ENCODE measurements at regions not wholly inside any gene's neighbourhood (a gene's known extent, or its start where the extent isn't known, plus 50 kb on each side); places are given as distances from the start of the nearest gene placed in this dataset.

DNA sequence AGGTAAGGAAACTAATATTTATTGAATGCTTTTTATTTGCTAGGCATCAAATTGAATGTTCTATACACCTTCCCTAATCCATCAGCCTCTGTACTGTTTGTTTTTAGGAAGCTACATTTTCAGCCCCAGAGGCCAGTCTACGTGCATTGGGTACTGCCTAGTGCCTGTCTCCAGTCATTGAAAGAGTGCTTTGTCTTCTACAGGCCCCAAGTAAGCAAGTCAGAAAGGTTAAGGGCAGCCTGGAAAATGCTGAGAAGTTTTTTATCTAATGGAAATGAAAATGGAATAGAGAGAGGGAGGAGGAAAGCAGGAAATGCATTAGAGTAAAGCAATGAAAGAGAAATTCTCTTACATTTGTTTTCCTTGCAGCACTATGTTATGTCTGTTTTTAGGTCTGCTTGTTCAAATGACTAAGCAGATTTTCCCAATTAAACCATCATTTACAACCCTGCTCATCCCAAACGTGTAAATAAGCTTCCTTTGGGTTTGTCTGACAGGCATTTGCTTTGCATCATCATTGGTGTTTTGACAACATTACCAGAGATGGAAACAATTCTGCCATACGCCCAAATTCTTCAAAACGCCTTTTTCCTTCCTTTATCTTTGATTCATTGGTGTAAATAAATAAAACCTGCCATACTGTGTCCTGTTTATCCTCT, 116.0 kb upstream of the GOT2 start:
- no peaks in the 10 kb centered on the region for H3K79me2 ChIP-seq (replicated peaks; ENCODE audit: insufficient read depth, low read length)
- no peaks in the 10 kb centered on the region for H3F3A ChIP-seq (ENCODE audit: insufficient read depth, low read length, poor library complexity, severe bottlenecking)
- no peaks in the 10 kb centered on the region for H3K9me3 ChIP-seq (ENCODE audit: low read length)
- H3K27ac ChIP-seq (ENCODE audit: low read length), result no peak overlapping the region
- H4K20me1 ChIP-seq (ENCODE audit: insufficient read depth), result no peaks in the 10 kb centered on the region
- TF ChIP-seq POLR2AphosphoS5 (IDR thresholded peaks at IDR 0.05) (no peak), TAF1 (IDR thresholded peaks at IDR 0.05; ENCODE audit: low read depth) (no peak), EP300 (conservative IDR thresholded peaks at IDR 0.05; ENCODE audit: poor library complexity, severe bottlenecking) (no peak), MXI1 (conservative IDR thresholded peaks at IDR 0.05; ENCODE audit: poor library complexity, severe bottlenecking) (no peak), EZH2 (IDR thresholded peaks at IDR 0.05; ENCODE audit: borderline replicate concordance, insufficient read depth, low read length, poor library complexity, severe bottlenecking) (no peak), CTCF (IDR thresholded peaks at IDR 0.05; ENCODE audit: poor library complexity, severe bottlenecking) (no peak), RAD21 (conservative IDR thresholded peaks at IDR 0.05) (no peak)
- TF ChIP-seq, protein P1, sequence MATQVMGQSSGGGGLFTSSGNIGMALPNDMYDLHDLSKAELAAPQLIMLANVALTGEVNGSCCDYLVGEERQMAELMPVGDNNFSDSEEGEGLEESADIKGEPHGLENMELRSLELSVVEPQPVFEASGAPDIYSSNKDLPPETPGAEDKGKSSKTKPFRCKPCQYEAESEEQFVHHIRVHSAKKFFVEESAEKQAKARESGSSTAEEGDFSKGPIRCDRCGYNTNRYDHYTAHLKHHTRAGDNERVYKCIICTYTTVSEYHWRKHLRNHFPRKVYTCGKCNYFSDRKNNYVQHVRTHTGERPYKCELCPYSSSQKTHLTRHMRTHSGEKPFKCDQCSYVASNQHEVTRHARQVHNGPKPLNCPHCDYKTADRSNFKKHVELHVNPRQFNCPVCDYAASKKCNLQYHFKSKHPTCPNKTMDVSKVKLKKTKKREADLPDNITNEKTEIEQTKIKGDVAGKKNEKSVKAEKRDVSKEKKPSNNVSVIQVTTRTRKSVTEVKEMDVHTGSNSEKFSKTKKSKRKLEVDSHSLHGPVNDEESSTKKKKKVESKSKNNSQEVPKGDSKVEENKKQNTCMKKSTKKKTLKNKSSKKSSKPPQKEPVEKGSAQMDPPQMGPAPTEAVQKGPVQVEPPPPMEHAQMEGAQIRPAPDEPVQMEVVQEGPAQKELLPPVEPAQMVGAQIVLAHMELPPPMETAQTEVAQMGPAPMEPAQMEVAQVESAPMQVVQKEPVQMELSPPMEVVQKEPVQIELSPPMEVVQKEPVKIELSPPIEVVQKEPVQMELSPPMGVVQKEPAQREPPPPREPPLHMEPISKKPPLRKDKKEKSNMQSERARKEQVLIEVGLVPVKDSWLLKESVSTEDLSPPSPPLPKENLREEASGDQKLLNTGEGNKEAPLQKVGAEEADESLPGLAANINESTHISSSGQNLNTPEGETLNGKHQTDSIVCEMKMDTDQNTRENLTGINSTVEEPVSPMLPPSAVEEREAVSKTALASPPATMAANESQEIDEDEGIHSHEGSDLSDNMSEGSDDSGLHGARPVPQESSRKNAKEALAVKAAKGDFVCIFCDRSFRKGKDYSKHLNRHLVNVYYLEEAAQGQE (IDR thresholded peaks at IDR 0.05; ENCODE audit: borderline replicate concordance), result no peak
- H3K4me2 ChIP-seq (ENCODE audit: low read length), result no peak overlapping the region
- H3K9me2 ChIP-seq (ENCODE audit: insufficient read depth, low read length), result no peaks in the 10 kb centered on the region
- no peaks in the 10 kb centered on the region for H3K27me3 ChIP-seq (ENCODE audit: insufficient read depth, low read depth, low read length)
- H3K36me3 ChIP-seq (ENCODE audit: insufficient read depth, low read length), result no peaks in the 10 kb centered on the region
- no peak overlapping the region for H2AFZ ChIP-seq (ENCODE audit: low read depth, low read length)
- H3K4me3 ChIP-seq (ENCODE audit: low read length), result no peak overlapping the region
- no peak overlapping the region for H3K9ac ChIP-seq (ENCODE audit: low read length)

DNA sequence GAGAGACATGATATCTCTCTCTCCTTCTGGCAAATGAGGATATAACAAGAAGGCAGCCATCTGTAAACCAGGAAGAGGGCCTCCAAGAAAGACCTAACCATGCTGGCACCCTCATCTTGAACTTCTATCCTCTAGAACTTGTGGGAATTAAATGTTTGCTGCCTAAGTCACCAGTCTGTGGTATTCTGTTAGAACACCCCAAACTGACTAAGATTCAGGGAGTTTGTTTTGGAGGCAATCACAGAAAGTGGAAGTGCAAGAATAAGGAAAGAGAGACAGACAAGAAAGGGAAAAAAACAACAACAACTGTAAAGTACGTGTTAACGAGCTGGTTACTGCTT, 114.5 kb upstream of the GOT2 start:
- TF ChIP-seq EZH2 (IDR thresholded peaks at IDR 0.05; ENCODE audit: borderline replicate concordance, insufficient read depth, low read length, poor library complexity, severe bottlenecking) (no peak), RAD21 (conservative IDR thresholded peaks at IDR 0.05) (no peak), POLR2AphosphoS5 (IDR thresholded peaks at IDR 0.05) (no peak), SMC3 (conservative IDR thresholded peaks at IDR 0.05; ENCODE audit: poor library complexity) (no peak), CTCF (IDR thresholded peaks at IDR 0.05; ENCODE audit: poor library complexity, severe bottlenecking) (no peak), EP300 (conservative IDR thresholded peaks at IDR 0.05; ENCODE audit: poor library complexity, severe bottlenecking) (no peak), MXI1 (conservative IDR thresholded peaks at IDR 0.05; ENCODE audit: poor library complexity, severe bottlenecking) (no peak), TAF1 (IDR thresholded peaks at IDR 0.05; ENCODE audit: low read depth) (no peak)
- TF ChIP-seq, protein P1 (IDR thresholded peaks at IDR 0.05; ENCODE audit: borderline replicate concordance), result no peak
- Histone ChIP-seq H3K4me2 (ENCODE audit: low read length) (no peak overlapping the region), H3K79me2 (replicated peaks; ENCODE audit: insufficient read depth, low read length) (no peaks in the 10 kb centered on the region), H3F3A (ENCODE audit: insufficient read depth, low read length, poor library complexity, severe bottlenecking) (no peaks in the 10 kb centered on the region), H4K20me1 (ENCODE audit: insufficient read depth) (no peaks in the 10 kb centered on the region), H3K9me2 (ENCODE audit: insufficient read depth, low read length) (no peaks in the 10 kb centered on the region), H3K27me3 (ENCODE audit: insufficient read depth, low read depth, low read length) (no peaks in the 10 kb centered on the region), H3K9ac (ENCODE audit: low read length) (no peak overlapping the region), H2AFZ (ENCODE audit: low read depth, low read length) (no peak overlapping the region), H3K4me3 (ENCODE audit: low read length) (no peak overlapping the region), H3K9me3 (ENCODE audit: low read length) (no peaks in the 10 kb centered on the region), H3K27ac (ENCODE audit: low read length) (no peak overlapping the region), H3K36me3 (ENCODE audit: insufficient read depth, low read length) (no peaks in the 10 kb centered on the region)

Measured in neural cell (in vitro differentiated cells).